ENCODE measurements at regions not wholly inside any gene's neighbourhood (a gene's known extent, or its start where the extent isn't known, plus 50 kb on each side); places are given as distances from the start of the nearest gene placed in this dataset.

- TF ChIP-seq, protein P1, sequence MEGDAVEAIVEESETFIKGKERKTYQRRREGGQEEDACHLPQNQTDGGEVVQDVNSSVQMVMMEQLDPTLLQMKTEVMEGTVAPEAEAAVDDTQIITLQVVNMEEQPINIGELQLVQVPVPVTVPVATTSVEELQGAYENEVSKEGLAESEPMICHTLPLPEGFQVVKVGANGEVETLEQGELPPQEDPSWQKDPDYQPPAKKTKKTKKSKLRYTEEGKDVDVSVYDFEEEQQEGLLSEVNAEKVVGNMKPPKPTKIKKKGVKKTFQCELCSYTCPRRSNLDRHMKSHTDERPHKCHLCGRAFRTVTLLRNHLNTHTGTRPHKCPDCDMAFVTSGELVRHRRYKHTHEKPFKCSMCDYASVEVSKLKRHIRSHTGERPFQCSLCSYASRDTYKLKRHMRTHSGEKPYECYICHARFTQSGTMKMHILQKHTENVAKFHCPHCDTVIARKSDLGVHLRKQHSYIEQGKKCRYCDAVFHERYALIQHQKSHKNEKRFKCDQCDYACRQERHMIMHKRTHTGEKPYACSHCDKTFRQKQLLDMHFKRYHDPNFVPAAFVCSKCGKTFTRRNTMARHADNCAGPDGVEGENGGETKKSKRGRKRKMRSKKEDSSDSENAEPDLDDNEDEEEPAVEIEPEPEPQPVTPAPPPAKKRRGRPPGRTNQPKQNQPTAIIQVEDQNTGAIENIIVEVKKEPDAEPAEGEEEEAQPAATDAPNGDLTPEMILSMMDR (IDR thresholded peaks at IDR 0.05), result no peak
- no peaks in the 10 kb centered on the region for H3K9me3 ChIP-seq
- H3K36me3 ChIP-seq, result no peaks in the 10 kb centered on the region
- no peaks in the 10 kb centered on the region for H3K27me3 ChIP-seq
- no peak for DNase-seq (ENCODE audit: low spot score)
- H3K27ac ChIP-seq, result no peak overlapping the region
- peak overlapping the region in 1 of 2 donors; percentile 7 for H3K4me3 ChIP-seq
- no peaks in the 10 kb centered on the region for H3K4me1 ChIP-seq
These were observed 227.9 kb upstream of the ARGLU1 start for GRCh38 chr13:106795847-106796246.

DNA sequence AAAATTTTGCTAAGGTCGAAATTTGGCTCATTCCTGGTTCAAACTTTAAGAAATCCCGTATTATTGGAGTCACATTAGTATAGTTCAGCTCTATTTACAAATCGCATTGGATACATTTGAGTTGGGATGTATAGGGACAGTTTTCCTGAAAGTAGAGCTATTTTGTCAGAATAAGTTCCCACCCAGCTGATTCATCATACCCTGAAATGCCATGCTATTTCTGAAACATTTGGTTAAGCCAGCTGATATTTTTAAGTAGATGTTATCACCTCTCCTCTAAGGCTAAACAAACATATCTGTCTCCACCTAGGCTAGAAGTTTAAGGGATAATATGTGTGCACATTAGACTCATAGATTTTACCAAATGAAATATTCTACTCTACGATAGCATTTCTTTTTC, 226.2 kb upstream of the ARGLU1 start:
- no peak overlapping the region for H3K4me3 ChIP-seq
- no peaks in the 10 kb centered on the region for H3K27me3 ChIP-seq
- H3K27ac ChIP-seq, result no peak overlapping the region
- TF ChIP-seq, protein P1 (IDR thresholded peaks at IDR 0.05), result no peak
- DNase-seq (ENCODE audit: low spot score), result no peak
- H3K9me3 ChIP-seq, result no peaks in the 10 kb centered on the region
- H3K4me1 ChIP-seq, result no peaks in the 10 kb centered on the region
- no peaks in the 10 kb centered on the region for H3K36me3 ChIP-seq

GRCh38 chr13:106789911-106790310, 222.0 kb upstream of the ARGLU1 start:
- DNase-seq (ENCODE audit: low spot score), result no peak

DNA sequence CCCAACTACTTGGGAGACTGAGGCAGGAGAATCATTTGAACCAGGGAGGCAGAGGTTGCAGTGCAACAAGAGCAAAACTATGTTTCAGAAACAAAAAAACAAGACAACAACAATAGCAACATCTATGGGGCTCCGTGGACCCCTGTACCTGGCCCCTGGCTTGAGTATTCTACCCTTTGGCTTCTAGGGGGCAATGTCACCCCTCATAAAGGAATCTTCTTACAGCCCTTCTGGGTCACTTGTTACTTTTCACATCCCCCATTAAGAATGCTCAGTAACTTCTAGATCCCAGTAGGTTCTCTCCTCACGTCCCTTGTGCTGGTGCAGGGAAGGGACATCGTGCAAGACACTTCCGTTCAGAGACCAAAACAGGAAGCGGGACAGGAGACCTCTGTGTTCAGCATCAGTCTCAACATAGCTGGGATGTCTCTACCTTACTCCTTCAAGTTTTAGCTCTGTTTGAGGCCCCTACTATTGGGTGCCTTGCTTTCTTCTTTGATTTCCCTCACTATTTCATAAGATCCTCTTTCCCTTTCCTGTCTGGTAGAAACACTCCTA, 218.1 kb upstream of the ARGLU1 start:
- no peak overlapping the region for H3K4me3 ChIP-seq
- H3K27me3 ChIP-seq, result no peaks in the 10 kb centered on the region
- no peak for DNase-seq (ENCODE audit: low spot score)
- H3K9me3 ChIP-seq, result no peaks in the 10 kb centered on the region
- TF ChIP-seq, protein P1 (IDR thresholded peaks at IDR 0.05), result no peak
- no peak overlapping the region for H3K27ac ChIP-seq
- H3K36me3 ChIP-seq, result no peaks in the 10 kb centered on the region
- no peaks in the 10 kb centered on the region for H3K4me1 ChIP-seq

More at GRCh38 chr13:106789911-106790310, 222.0 kb upstream of the ARGLU1 start:
- no peaks in the 10 kb centered on the region for H3K27me3 ChIP-seq
- no peaks in the 10 kb centered on the region for H3K9me3 ChIP-seq
- TF ChIP-seq, protein P1 (IDR thresholded peaks at IDR 0.05), result no peak
- H3K36me3 ChIP-seq, result no peaks in the 10 kb centered on the region
- no peaks in the 10 kb centered on the region for H3K4me1 ChIP-seq
- H3K27ac ChIP-seq, result no peak overlapping the region
- H3K4me3 ChIP-seq, result no peak overlapping the region

- Histone ChIP-seq H3K27ac (no peak overlapping the region), H3K4me1 (no peaks in the 10 kb centered on the region), H3K9me3 (no peaks in the 10 kb centered on the region), H3K4me3 (no peak overlapping the region), H3K27me3 (no peaks in the 10 kb centered on the region), H3K36me3 (no peaks in the 10 kb centered on the region)
- TF ChIP-seq, protein P1 (IDR thresholded peaks at IDR 0.05), result no peak
- DNase-seq (ENCODE audit: low spot score), result no peak
These were observed 206.7 kb upstream of the ARGLU1 start for GRCh38 chr13:106774621-106775020.

DNA sequence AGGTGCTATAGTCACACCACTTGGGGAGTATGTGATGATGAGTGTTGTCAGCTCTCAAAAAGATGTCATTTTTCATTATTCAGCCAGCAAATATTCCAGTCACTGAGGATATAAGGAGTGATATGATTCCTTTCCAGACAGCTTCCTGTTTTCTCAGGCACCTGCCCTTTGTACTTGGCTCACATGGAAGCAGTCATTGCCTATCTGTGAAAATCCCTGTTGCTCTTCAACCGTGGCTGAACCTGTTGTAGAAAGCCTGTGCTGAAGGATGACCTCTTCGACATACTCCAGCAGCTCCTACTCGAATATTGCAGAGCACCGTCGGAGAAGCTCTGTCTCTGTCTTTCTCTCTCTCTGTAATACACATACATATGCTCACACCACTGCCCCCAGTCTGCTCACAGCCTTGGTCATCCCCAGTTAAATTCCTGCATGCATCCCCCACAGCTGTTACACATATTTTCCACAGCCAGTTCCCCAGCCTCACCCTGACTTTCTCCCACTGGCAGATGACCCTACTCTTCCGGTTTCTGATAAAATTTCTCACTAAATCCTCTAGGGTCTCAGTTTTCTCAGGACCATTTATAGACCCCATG, 204.2 kb upstream of the ARGLU1 start:
- Histone ChIP-seq H3K27ac (no peak overlapping the region), H3K27me3 (no peaks in the 10 kb centered on the region), H3K4me1 (no peaks in the 10 kb centered on the region), H3K4me3 (no peak overlapping the region), H3K9me3 (peaks cover 0 to 17% of the 10 kb centered on the region in 2 donors), H3K36me3 (no peaks in the 10 kb centered on the region)
- DNase-seq (ENCODE audit: low spot score), result no peak
- TF ChIP-seq, protein P1 (IDR thresholded peaks at IDR 0.05), result no peak
